ENCODE measurements at regions not wholly inside any gene's neighbourhood (a gene's known extent, or its start where the extent isn't known, plus 50 kb on each side); places are given as distances from the start of the nearest gene placed in this dataset.

- TF ChIP-seq CTCF (IDR thresholded peaks at IDR 0.05) = no peak
- TF ChIP-seq POLR2A (IDR thresholded peaks at IDR 0.05) = no peak
Measured at GRCh38 chrX:122788216-122788615, 395.9 kb upstream of the GRIA3 start.
